ENCODE measurements at regions not wholly inside any gene's neighbourhood (a gene's known extent, or its start where the extent isn't known, plus 50 kb on each side); places are given as distances from the start of the nearest gene placed in this dataset.

DNA sequence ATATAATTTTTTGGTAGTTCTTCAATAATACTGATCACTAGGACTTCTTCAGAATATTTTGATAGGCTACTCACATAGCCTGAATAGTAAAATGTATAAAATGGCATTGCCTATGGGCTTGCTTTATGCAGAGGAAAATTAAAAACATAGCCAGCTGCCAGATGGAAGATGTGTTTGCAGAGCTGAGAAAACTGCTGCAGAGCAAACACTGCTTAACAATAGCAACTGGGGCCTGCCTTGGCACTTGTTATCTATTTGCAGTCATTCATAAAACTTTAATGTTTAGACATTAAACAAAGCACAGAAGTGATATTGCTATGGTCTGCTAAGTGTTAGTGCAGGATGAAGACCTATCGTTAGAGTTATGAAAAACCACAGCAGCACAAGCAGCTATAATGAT is 151.5 kb upstream of the SMC2 start:
- no peak for DNase-seq

DNA sequence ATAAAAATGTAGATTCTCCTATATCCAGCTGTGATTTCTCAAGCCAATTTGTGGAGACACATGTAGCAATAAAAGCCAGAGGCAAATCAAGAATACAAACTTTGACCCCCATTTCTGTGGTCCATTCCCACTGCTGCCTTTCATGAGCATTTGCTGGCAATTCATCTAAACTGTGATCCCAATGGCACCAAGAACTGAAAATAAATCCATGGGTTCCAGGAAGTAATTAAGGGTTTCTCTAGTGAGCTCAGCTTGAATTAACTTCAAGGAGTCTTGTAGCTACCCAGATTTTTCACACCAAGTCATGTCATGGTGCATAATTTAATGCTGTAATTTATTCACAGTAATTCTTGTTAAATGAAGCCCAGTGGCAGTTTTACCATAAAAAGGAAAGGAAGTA is 145.0 kb upstream of the SMC2 start:
- no peak for DNase-seq

DNA sequence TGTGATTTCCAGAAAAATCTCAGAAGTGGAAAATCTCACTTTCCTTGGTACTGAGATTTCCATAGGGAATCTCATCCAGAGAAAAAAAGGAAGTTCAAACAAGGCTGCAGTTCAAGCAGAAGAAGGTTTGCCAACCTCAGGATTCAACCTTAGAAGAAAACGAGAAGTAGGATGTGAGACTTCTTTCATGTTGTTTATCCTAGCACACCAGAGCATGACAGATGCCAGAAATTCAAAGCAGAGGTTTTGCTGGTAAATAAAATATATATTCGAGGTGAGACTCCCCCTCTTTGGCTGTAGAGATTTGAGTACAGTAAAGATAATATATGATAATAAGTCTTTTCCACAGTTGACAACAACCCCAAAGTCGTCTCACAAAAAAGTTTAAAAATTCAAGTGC is 116.9 kb upstream of the SMC2 start:
- DNase-seq: no peak

DNA sequence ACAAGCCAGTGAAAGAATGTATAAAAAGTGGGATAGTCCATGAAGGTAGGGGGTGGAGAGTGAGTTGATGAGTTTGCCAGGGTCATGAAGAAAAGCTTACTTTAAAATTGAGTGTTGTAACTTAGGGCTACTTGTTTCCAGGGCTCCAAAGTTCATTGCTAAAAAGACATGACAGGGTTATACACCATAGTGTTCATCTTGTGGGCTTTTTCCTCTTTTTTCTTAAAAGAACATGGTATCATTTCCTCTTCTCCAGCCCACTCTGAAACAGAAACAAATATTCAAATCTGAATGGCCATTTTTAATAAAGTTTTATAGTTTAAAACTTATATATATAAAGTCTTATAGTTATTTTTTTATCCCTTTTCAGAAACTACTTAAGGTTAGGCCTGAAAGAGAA is 115.7 kb upstream of the SMC2 start:
- DNase-seq: no peak

DNA sequence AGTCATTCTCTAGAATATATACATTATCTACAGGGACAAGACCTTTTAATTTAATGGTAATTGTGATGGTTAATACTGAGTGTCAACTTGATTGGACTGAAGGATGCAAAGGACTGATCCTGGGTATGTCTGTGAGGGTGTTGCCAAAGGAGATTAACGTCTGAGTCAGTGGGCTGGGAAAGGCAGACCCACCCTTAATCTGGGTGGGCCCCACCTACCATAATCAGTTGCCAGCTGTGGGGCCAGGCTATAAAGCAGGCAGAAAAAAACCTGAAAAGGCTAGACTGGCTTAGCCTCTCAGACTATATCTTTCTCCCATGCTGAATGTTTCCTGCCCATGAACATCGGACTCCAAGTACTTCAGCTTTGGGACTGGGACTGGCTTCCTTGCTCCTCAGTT is 112.2 kb upstream of the SMC2 start:
- no peak for DNase-seq

DNA sequence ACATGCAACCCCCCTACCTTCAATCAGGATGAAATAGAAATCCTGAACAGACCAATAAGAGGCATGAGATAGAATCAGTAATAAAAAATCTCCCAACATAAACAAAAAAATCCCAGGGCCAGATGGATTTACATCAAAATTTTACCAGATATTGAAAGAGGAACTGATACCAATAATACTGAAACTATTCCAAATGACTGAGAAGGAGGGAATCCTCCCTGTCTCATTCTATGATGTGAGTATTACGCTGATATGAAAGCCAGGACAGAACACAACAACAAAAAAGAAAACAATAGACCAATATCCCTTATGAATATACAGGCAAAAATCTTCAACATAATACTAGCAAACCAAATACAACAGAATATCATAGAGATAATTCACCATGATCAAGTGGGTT is 109.0 kb upstream of the SMC2 start:
- DNase-seq: no peak

DNA sequence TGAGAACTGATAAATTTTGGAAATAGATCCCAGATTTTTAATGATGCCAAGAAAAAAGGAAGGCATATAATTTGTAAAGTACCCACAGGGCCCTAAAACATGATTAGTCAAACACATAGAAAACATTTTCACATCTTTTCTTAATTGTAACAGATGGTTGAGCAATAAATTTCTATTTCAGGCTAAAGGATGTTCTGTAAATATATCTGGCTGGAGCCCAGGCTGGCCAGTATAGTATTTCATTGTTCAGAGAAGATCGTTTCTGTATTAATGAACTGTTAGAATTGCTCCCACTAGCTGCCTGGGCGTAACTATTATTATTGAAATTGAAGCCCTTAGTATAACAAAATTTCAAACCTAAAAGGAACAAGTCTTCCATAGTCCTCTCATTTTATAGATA is 105.3 kb upstream of the SMC2 start:
- no peak for DNase-seq

DNA sequence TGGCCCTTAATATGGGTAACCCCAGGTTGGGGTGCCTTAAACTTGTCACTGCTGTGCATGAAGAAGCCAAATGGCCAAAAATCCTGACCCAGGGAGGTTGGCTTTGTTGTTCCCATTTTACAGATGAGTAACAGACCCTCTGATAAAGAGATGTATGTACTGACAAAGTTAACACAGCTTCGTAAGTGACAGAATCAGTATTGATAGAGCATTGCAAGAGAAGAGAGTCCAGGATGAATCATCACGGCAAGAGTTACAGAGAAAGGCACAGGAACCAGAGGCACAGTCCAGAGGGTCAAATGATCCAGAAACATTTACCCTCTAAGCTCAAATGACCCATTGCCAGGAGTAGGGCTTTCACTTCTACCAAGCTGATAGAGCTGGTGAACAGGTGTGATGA is 103.8 kb upstream of the SMC2 start:
- DNase-seq: no peak

DNA sequence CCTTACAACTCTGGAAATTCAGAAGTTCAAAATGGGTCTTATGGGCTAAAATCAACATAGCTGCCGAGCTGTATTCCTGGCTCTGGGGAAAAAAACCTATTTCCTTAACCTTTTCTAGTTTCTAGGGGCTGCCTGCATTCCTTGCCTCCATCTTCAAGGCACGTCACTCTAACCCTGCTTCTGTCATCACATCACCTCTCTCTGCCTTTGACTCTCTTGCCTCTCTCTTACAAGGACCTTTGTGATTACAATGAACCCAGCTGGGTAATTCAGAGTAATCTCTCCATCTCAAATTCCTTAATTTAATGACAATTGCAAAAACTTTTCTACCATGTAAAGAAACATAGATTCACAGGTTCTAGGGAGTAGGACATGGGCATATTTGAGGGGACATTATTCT is 103.1 kb upstream of the SMC2 start:
- DNase-seq: no peak

DNA sequence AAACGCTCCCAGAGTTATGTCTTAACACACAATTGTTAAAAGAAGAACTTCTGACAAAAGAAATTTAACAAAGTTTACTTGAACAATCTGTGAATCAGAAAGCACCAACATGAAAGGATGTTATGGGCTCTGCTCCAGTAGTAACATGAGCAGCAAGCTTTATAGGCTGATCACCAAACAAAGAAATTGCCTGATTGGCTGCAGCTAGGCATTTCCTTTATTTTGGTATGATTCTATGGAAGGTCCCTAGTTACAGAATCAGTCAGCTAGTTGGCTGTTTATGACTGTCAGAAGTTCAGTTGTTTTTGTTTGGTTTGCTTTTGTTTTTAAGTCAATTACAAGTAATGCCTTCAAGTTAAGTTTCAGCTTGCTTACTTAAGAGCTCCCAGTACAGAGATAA is 102.4 kb upstream of the SMC2 start:
- DNase-seq: no peak

DNA sequence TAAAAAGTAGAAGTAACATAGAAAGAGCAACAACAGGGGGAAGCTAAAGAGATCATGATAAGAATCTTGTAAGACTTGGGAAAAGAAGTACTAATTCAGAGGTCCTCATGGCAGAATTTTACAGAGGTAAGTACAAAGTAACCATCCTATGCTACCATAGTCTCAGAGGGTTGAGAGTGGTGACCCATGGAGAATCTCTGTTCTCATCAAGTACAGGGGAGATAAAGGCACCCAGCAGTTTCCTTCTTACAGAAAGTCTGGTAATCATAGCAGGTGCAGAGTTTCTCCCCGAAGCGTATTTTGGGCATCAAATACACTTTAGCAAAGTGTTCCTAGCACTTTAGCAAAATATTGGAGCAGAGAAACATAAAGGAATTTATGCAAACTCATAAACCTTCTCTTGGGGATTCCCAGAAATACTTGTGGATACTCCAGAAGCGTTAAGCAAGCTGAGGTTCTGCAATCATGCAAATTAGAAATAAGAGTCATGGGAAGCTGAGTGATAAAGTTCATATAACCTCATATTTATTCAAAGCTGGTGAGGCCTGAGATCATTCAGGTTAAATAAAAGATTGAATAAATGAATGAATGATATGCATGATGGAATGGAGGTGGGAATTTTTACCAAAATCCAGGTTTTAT is 101.0 kb upstream of the SMC2 start:
- DNase-seq: no peak

DNA sequence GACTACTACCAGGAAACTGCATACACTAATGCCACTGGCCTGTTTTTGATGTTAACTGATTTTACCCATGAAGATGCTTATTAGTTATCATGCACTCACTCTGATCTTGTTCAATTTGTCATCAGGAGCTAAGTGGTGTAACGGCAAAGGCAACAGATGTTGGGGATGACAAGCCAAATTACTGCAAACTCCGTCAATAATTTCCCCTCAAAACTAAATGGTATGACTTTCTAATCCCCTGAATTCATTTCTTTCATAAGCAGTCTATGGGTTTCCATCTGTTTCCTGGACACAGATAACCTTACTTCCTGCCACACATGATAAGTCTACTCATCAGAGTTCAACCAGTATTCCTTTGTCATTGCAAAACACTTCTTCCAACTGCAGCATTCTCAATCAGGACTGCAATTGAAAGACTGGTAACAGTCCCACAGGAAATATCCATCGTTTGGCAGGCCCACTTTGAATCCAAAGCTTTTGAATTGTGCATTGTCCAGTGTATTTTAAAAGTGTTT is 96.2 kb upstream of the SMC2 start:
- DNase-seq: no peak

DNA sequence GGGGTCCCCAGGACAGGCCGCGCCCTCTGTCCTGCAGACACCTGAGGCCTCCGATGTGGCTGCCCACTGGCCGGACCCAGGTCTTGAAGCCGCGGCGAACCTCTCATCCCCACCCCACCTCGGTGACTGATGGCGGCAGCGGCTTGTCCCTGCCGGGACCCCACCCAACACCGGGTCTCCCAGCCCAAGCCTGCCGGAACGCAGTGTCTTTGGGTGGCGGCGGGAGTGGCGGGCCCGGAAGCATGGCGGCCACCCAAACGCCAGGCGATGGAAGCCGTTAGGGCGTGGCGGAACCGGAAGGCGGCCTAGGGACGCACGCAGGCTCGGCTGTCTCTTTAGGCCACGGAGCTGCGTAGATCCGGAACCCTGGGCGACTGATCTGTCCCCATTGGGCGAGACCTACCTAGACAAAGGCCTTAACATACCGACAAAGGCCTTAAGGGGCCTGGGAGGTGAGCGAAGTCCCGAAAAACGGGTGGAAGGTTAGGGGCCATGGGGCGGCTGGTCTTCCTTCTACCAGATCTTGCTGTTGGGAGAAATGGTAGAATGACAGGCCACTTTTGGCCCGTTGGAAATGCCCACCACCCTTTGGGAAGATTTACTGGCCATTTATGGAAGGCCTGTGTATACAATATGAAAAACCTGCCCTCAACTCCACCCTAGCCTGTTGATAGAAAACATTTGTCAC is 94.6 kb upstream of the SMC2 start:
- no peak for DNase-seq

DNA sequence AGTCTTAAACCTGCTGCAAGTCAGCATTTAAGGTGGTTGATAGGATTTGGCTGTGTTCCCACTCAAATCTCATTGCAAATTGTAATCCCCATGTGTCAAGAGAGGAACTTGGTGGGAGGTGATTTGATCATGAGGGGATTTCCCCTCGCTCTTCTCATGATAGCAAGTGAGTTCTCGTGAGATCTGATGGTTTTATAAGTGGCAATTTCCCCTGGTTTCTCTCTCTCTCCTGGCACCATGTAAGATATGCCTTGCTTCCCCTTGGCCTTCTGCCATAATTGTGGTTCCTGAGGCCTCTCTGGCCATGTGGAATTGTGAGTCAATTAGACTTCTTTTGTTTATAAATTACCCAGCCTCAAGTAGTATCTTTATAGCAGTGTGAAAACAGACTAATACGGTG is 84.3 kb upstream of the SMC2 start:
- DNase-seq: no peak

DNA sequence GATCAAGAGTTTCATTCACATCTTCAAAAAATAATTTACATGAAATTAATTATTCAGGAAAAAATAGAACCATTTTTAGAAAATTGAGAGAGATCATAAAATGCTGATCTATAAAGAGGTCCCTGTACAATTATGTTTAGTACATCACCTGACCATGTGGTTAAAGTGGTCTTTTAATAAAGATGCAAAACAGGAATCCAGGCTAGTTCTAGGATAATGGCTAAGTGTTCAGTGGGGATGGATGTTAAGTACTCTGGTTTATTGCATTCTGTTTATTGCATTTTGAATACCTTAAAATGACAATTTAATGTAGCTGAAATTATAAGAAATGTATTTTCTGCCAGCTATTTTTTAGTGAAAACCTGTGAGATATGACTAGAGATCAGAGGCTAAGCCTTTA is 72.0 kb upstream of the SMC2 start:
- no peak for DNase-seq

DNA sequence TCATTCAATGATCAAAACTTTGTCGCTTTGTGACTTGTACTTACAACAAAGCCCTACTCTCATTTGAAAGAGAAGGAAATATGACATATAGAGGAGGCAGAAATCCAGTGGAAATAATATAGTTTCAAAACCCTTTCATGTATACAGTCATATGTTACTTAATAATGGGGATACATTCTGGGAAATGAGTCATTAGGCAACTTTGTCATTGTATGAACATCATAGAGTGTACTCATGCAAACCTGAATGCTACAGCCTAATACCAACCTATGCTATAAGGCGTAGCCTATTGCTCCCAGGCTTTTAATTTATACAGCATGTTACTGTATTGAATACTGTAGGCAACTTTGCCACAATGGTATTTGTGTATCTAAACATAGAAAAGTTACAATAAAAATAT is 69.0 kb upstream of the SMC2 start:
- no peak for DNase-seq

DNA sequence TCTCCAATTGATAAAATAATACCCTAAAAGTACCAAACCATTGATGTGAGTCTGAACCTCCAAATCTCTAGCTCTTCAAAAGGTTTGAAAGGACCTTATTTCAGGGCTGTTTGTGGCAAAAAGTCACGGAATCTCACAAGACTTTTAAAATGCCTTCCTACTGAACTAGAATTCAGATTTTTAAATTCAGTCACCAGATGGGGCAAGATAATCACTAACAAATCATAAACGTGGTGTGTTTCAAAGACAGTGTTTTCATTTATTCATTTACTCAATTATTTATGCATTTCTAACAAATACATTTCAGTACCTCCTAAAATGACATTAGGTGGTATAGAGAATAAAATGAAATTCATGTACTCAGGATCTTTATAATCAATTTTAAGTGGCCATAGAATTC is 68.2 kb upstream of the SMC2 start:
- DNase-seq: no peak

DNA sequence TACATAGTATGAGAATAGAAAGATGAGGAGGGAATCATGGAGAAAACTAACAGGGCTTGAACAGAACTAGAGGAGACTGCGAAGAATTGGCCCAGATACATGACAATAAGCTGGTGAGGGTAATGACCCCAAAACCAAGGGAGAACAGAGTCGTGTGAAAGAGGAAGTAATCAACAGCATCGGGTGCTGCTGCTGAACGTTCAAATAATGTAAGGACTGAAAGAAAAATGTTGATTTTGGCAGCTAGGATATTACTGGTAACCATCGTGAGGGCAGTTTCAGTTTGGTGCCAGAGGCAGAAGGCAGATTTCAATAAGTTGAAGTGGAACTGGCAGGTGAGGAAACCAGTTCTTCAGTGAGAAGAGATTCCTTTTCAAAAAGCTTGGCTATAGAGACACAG is 66.8 kb upstream of the SMC2 start:
- DNase-seq: no peak

DNA sequence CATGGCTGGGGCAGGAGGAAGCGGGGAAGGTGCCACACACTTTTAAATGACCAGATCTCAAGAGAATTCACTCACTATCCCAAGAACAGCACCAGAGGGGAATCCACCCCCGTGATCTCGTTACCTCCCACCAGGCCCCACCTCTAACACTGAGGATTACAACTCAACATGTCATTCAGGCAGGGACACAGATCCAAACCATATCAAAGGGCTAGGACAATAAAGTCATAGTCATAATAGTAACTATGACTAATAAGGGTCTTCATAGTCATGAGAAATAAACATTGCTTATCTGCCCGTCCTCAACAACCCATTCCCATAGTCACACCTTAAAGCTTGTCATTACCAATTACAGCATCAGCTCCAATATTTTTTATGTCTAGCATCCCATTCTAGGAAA is 65.3 kb upstream of the SMC2 start:
- DNase-seq: no peak

All from dermis blood vessel endothelial cell (primary cell).